H9 (cell line): ENCODE measurements at regions not wholly inside any gene's neighbourhood (a gene's known extent, or its start where the extent isn't known, plus 50 kb on each side); places are given as distances from the start of the nearest gene placed in this dataset.

ENCODE experiments used
- DNase-seq: peaks from one replicate; pipeline ENCODE4 v3.0.0-alpha.2; 2017
- H2AFZ ChIP-seq: one replicate; pipeline ENCODE4 v1.6.1; 2013; ENCODE audit warnings: mild to moderate bottlenecking, low read length, control low read depth, moderate library complexity
- H2AK5ac ChIP-seq: 2 replicates; pipeline ENCODE4 v1.6.1; 2013; ENCODE audit warnings: low read length, control low read depth, mixed read lengths; ENCODE audit not compliant: insufficient read length
- H2BK120ac ChIP-seq: one replicate; pipeline ENCODE4 v1.6.1; 2013; ENCODE audit warnings: low read depth, mild to moderate bottlenecking, low read length, control low read depth, inconsistent platforms; ENCODE audit not compliant: poor library complexity, severe bottlenecking
- H2BK12ac ChIP-seq: 2 replicates; pipeline ENCODE4 v1.6.1; 2013; ENCODE audit warnings: low read length, control low read depth, mixed read lengths, low read depth; ENCODE audit not compliant: insufficient read length
- H2BK15ac ChIP-seq: 2 replicates; pipeline ENCODE4 v1.6.1; 2013; ENCODE audit warnings: low read depth, low read length, control low read depth
- H2BK20ac ChIP-seq: one replicate; pipeline ENCODE4 v1.6.1; 2013; ENCODE audit warnings: low read depth, mild to moderate bottlenecking, low read length, control low read depth, inconsistent platforms; ENCODE audit not compliant: poor library complexity, severe bottlenecking
- H2BK5ac ChIP-seq: 2 replicates; pipeline ENCODE4 v1.6.1; 2013; ENCODE audit warnings: low read length, control low read depth, mixed read lengths; ENCODE audit not compliant: insufficient read length
- H3K14ac ChIP-seq: 2 replicates; pipeline ENCODE4 v1.6.1; 2013; ENCODE audit warnings: low read length, control low read depth; ENCODE audit not compliant: insufficient read depth
- H3K18ac ChIP-seq: 2 replicates; pipeline ENCODE4 v1.6.1; 2013; ENCODE audit warnings: low read depth, mild to moderate bottlenecking, mixed read lengths, low read length, control low read depth; ENCODE audit not compliant: insufficient read length
- H3K23ac ChIP-seq: 2 replicates; pipeline ENCODE4 v1.6.1; 2013; ENCODE audit warnings: low read length, control low read depth, mixed read lengths, low read depth; ENCODE audit not compliant: insufficient read length
- H3K23me2 ChIP-seq: 2 replicates; pipeline ENCODE4 v1.6.1; 2013; ENCODE audit warnings: low read depth, mild to moderate bottlenecking, mixed read lengths, low read length, control low read depth; ENCODE audit not compliant: insufficient read length, poor library complexity, severe bottlenecking
- H3K27ac ChIP-seq: 2 replicates; pipeline ENCODE4 v1.5.1; 2013; ENCODE audit warnings: low read length, control low read depth, mixed read lengths, low read depth; ENCODE audit not compliant: insufficient read length
- H3K27me3 ChIP-seq: 2 replicates; pipeline ENCODE4 v1.6.1; 2013; ENCODE audit warnings: low read length, control low read depth, inconsistent platforms; ENCODE audit not compliant: insufficient read depth
- H3K4ac ChIP-seq: 2 replicates; pipeline ENCODE4 v1.6.1; 2013; ENCODE audit warnings: low read depth, mild to moderate bottlenecking, control low read depth, inconsistent platforms, low read length, moderate library complexity
- H3K4me1 ChIP-seq: 2 replicates; pipeline ENCODE4 v1.6.1; 2013; ENCODE audit warnings: low read length, control low read depth, inconsistent platforms; ENCODE audit not compliant: insufficient read depth
- H3K4me2 ChIP-seq: 2 replicates; pipeline ENCODE4 v1.6.1; 2013; ENCODE audit warnings: low read length, control low read depth, mixed read lengths; ENCODE audit not compliant: insufficient read length, insufficient read depth
- H3K56ac ChIP-seq: 2 replicates; pipeline ENCODE4 v1.6.1; 2013; ENCODE audit warnings: low read depth, mild to moderate bottlenecking, mixed read lengths, low read length, control low read depth; ENCODE audit not compliant: insufficient read length
- H3K79me1 ChIP-seq: 2 replicates; pipeline ENCODE4 v1.6.1; 2013; ENCODE audit warnings: low read depth, mild to moderate bottlenecking, moderate library complexity, low read length, control low read depth, inconsistent platforms; ENCODE audit not compliant: insufficient read depth, poor library complexity, severe bottlenecking
- H3K79me2 ChIP-seq: 2 replicates; pipeline ENCODE4 v1.6.1; 2013; ENCODE audit warnings: low read length, control low read depth, inconsistent platforms; ENCODE audit not compliant: insufficient read depth
- H3K9ac ChIP-seq: 2 replicates; pipeline ENCODE4 v1.6.1; 2013; ENCODE audit warnings: low read length, control low read depth, mixed read lengths; ENCODE audit not compliant: insufficient read length; ENCODE audit errors: extremely low read depth
- H3K9me3 ChIP-seq: one replicate; pipeline ENCODE4 v1.6.1; 2013; ENCODE audit warnings: low read depth, low read length, inconsistent platforms; ENCODE audit not compliant: control insufficient read depth
- H3T11ph ChIP-seq: one replicate; pipeline ENCODE4 v1.6.1; 2013; ENCODE audit warnings: mild to moderate bottlenecking, low read length, control low read depth, inconsistent platforms
- H4K20me1 ChIP-seq: one replicate; pipeline ENCODE4 v1.6.1; 2013; ENCODE audit not compliant: control insufficient read depth, insufficient read length, insufficient read depth
- H4K5ac ChIP-seq: 2 replicates; pipeline ENCODE4 v1.6.1; 2013; ENCODE audit warnings: low read depth, mild to moderate bottlenecking, mixed read lengths, low read length, control low read depth; ENCODE audit not compliant: insufficient read length
- H4K8ac ChIP-seq: replicated peaks from 2 replicates; pipeline ENCODE4 v1.6.1; 2013; ENCODE audit warnings: low read length, control low read depth, mixed read lengths, low read depth; ENCODE audit not compliant: insufficient read length
- H4K91ac ChIP-seq: 2 replicates; pipeline ENCODE4 v1.6.1; 2013; ENCODE audit warnings: low read depth, mild to moderate bottlenecking, moderate library complexity, mixed read lengths, low read length, control low read depth; ENCODE audit not compliant: insufficient read length
- H3K27ac Mint-ChIP-seq, 3 experiments: 2 replicates in 2 of 3; 3 replicates in 1 of 3; pipeline ENCODE4 v1.8.0; 2020 to 2021; ENCODE audit warnings: mixed read lengths in 3 of 3, mild to moderate bottlenecking in 1 of 3, moderate library complexity in 1 of 3
- H3K27me3 Mint-ChIP-seq: 2 replicates; pipeline ENCODE4 v1.8.0; 2021; ENCODE audit warnings: low read depth, mild to moderate bottlenecking, moderate library complexity, mixed read lengths
- H3K36me3 Mint-ChIP-seq, 3 experiments: 2 replicates in 2 of 3; 3 replicates in 1 of 3; pipeline ENCODE4 v1.8.0; 2020 to 2021; ENCODE audit warnings: low read depth in 3 of 3, mixed read lengths in 3 of 3; ENCODE audit not compliant: insufficient read depth in 1 of 3
- H3K4me1 Mint-ChIP-seq, 2 experiments: 2 replicates each; pipeline ENCODE4 v1.8.0; 2020; ENCODE audit warnings: mixed read lengths in 2 of 2
- H3K4me3 Mint-ChIP-seq, 2 experiments: 2 replicates in 1 of 2; 3 replicates in 1 of 2; pipeline ENCODE4 v1.8.0; 2020 to 2021; ENCODE audit warnings: mild to moderate bottlenecking in 2 of 2, mixed read lengths in 2 of 2, moderate library complexity in 1 of 2
- H3K9me3 Mint-ChIP-seq, 2 experiments: 2 replicates in 1 of 2; 3 replicates in 1 of 2; pipeline ENCODE4 v1.8.0; 2020; ENCODE audit warnings: mild to moderate bottlenecking in 2 of 2, mixed read lengths in 2 of 2, moderate library complexity in 1 of 2
- WGBS: extraction: QIAGEN DNeasy Blood & Tissue Kit; methylation state at CpG from one replicate; pipeline ENCODE4 v1.1.7; 2013; ENCODE audit warnings: missing lambda C conversion rate, low lambda C conversion rate, mixed read lengths; ENCODE audit not compliant: insufficient read length; ENCODE audit errors: extremely low coverage; 5-methylcytosine and 5-hydroxymethylcytosine counted together
- TF ChIP-seq, protein P1 (sequence below): fragments of 200-600 bp; sonication (generic); conservative IDR thresholded peaks from 3 replicates; pipeline ENCODE4 v1.8.0; 2021; ENCODE audit warnings: antibody characterized with exemption, mild to moderate bottlenecking

DNA sequence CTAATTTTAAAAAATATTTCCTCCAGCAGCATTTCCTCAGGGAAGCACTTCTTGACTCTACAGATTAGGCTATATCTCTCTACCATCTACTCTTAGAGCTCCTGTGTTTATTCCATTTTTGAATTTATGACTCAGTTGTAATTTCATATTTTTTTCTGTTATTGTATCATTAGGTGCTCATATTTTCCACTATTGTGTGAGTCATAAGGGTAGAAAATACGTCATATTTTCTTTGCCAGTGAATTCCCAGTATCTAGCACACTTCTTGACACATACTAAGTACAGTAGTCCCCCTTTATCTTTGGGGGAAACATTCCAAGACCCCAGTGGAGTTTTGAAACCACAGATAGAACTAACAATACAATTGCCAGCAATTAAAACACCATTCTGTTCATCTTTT, 431.2 kb downstream of the GASK1B start:
- Histone ChIP-seq H4K91ac (no peak overlapping the region), H3K23me2 (no peaks in the 10 kb centered on the region), H2BK12ac (no peak overlapping the region), H4K5ac (no peak overlapping the region), H3K9me3 (no peaks in the 10 kb centered on the region), H2BK20ac (no peak overlapping the region), H2BK120ac (no peak overlapping the region), H3K79me1 (no peaks in the 10 kb centered on the region), H4K20me1 (no peaks in the 10 kb centered on the region), H3K4me2 (no peak overlapping the region), H3K4me1 (no peaks in the 10 kb centered on the region), H3T11ph (no peak overlapping the region), H3K14ac (no peak overlapping the region), H3K27ac (no peak overlapping the region), H2AK5ac (no peak overlapping the region), H3K23ac (no peak overlapping the region), H3K9ac (no peak overlapping the region), H2BK15ac (no peak overlapping the region), H2AFZ (no peak overlapping the region), H3K56ac (no peak overlapping the region), H3K79me2 (no peaks in the 10 kb centered on the region), H3K18ac (no peak overlapping the region), H4K8ac (no peak overlapping the region), H3K4ac (no peak overlapping the region), H2BK5ac (no peak overlapping the region), H3K27me3 (no peaks in the 10 kb centered on the region)
- no peak overlapping the region for H3K27ac Mint-ChIP-seq
- no CpG with 5 or more reads among the region's 1 CpG for WGBS
- no peak overlapping the region for H3K4me3 Mint-ChIP-seq
- no peak for DNase-seq
- TF ChIP-seq, protein P1, sequence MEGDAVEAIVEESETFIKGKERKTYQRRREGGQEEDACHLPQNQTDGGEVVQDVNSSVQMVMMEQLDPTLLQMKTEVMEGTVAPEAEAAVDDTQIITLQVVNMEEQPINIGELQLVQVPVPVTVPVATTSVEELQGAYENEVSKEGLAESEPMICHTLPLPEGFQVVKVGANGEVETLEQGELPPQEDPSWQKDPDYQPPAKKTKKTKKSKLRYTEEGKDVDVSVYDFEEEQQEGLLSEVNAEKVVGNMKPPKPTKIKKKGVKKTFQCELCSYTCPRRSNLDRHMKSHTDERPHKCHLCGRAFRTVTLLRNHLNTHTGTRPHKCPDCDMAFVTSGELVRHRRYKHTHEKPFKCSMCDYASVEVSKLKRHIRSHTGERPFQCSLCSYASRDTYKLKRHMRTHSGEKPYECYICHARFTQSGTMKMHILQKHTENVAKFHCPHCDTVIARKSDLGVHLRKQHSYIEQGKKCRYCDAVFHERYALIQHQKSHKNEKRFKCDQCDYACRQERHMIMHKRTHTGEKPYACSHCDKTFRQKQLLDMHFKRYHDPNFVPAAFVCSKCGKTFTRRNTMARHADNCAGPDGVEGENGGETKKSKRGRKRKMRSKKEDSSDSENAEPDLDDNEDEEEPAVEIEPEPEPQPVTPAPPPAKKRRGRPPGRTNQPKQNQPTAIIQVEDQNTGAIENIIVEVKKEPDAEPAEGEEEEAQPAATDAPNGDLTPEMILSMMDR = no peak
- H3K27me3 Mint-ChIP-seq = no peaks in the 10 kb centered on the region
- peaks cover 0 to 2% of the 10 kb centered on the region in 2 experiments; a peak in 2 of 4 replicates for H3K4me1 Mint-ChIP-seq
- no peaks in the 10 kb centered on the region for H3K9me3 Mint-ChIP-seq
- no peaks in the 10 kb centered on the region for H3K36me3 Mint-ChIP-seq
